Sigmoid colon (tissue), 6 donors: ENCODE measurements at regions not wholly inside any gene's neighbourhood (a gene's known extent, or its start where the extent isn't known, plus 50 kb on each side); places are given as distances from the start of the nearest gene placed in this dataset.

Source experiments
- DNase-seq: peaks from one replicate; pipeline ENCODE4 v3.0.0-alpha.2; 2019
- H3K27ac ChIP-seq, 4 donors: fragments of 200-600 bp; sonication (generic); one replicate each; pipeline ENCODE4 v1.5.1; 2016 to 2019; ENCODE audit warnings: mild to moderate bottlenecking in 1 of 4
- H3K27me3 ChIP-seq, 3 donors: fragments of 200-600 bp; sonication (generic); one replicate each; pipeline ENCODE4 v1.5.1; 2019; ENCODE audit warnings: mild to moderate bottlenecking in 1 of 3
- H3K36me3 ChIP-seq, 4 donors: fragments of 200-600 bp; sonication (generic); one replicate each; pipeline ENCODE4 v1.5.1; 2016 to 2019
- H3K4me1 ChIP-seq, 4 donors: fragments of 200-600 bp; sonication (generic); one replicate each; pipeline ENCODE4 v1.5.1; 2017 to 2019
- H3K4me3 ChIP-seq, 4 donors: fragments of 200-600 bp; sonication (generic); one replicate each; pipeline ENCODE4 v1.5.1; 2017 to 2019; ENCODE audit warnings: mild to moderate bottlenecking in 2 of 4, moderate library complexity in 1 of 4
- H3K9me3 ChIP-seq, 4 donors: fragments of 200-600 bp in 3 of 4; sonication (generic) in 3 of 4; one replicate each; pipeline versions ENCODE4 v1.5.1 to v1.6.1; 2013 to 2019
- CTCF ChIP-seq, 4 experiments: fragments of 450-650 bp in 3 of 4; fragments of 200-600 bp in 1 of 4; IDR thresholded peaks; one replicate each; pipeline ENCODE4 v1.5.1; 2016 to 2019; ENCODE audit warnings: antibody characterized with exemption in 4 of 4, mild to moderate bottlenecking in 3 of 4, moderate library complexity in 2 of 4
- EP300 ChIP-seq, 4 donors: sonication (generic); formaldehyde crosslinking; IDR thresholded peaks; one replicate each; pipeline ENCODE4 v1.6.1; 2017; ENCODE audit warnings: antibody characterized with exemption in 4 of 4
- POLR2A ChIP-seq, 2 donors: fragments of 450-650 bp; IDR thresholded peaks; one replicate each; pipeline ENCODE4 v1.6.1; 2016; ENCODE audit warnings: antibody characterized with exemption in 2 of 2, mild to moderate bottlenecking in 2 of 2, moderate library complexity in 2 of 2
- POLR2AphosphoS5 ChIP-seq, 4 donors: sonication (generic); formaldehyde crosslinking; IDR thresholded peaks; one replicate each; pipeline ENCODE4 v1.6.1; 2017; ENCODE audit warnings: antibody characterized with exemption in 4 of 4
- WGBS, 2 donors: extraction: QIAGEN DNeasy Blood & Tissue Kit; methylation state at CpG; one replicate each; pipeline ENCODE4 v1.1.7; 2013; 5-methylcytosine and 5-hydroxymethylcytosine counted together
- intact Hi-C: fragments of 100-400 bp; cut with DNase I; formaldehyde crosslinking; loops from one replicate; pipeline ENCODE4 v1.15.1; 2023
- donor health status: healthy with polysubstance abuse.
- donor health status: healthy.

DNA sequence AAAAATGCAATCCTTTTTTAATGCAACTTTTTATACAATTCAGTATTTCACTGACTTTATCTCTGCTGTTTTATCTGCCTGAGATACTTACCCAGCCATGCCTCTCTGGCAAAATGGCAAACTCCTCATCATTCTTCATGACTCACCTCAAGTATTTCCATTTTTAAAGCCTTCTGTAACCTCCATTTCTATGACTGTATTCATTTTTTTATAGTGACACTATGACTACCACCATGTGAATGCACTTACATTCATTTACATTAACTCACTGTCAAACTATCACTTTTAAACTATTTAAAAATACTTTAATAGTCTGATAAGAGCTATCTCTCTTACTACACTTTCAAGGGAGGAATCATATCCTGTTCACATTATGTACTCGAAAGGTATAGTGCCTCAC is 99.4 kb upstream of the SCN7A start:
- no peak for DNase-seq
- TF ChIP-seq POLR2AphosphoS5 (IDR thresholded peaks at IDR 0.05) = no peak
- TF ChIP-seq POLR2A (IDR thresholded peaks at IDR 0.05) = no peak
- TF ChIP-seq EP300 (IDR thresholded peaks at IDR 0.05) = no peak
- no peak for TF ChIP-seq CTCF (IDR thresholded peaks at IDR 0.05)
- Histone ChIP-seq H3K27me3 (no peaks in the 10 kb centered on the region), H3K36me3 (no peaks in the 10 kb centered on the region), H3K9me3 (no peaks in the 10 kb centered on the region), H3K4me3 (no peak overlapping the region), H3K4me1 (no peaks in the 10 kb centered on the region), H3K27ac (no peak overlapping the region)
- 95 to 97% methylated on average over 1 of the region's 1 CpG for WGBS, 2 donors
- intact Hi-C loops = no loop called here

- Histone ChIP-seq H3K9me3 (no peaks in the 10 kb centered on the region), H3K27me3 (no peaks in the 10 kb centered on the region), H3K4me3 (no peak overlapping the region), H3K36me3 (no peaks in the 10 kb centered on the region), H3K4me1 (no peaks in the 10 kb centered on the region), H3K27ac (no peak overlapping the region)
- intact Hi-C loops = no loop called here
- DNase-seq = no peak
- 92 to 93% methylated on average over 3 of the region's 3 CpGs for WGBS, 2 donors
- TF ChIP-seq EP300 (IDR thresholded peaks at IDR 0.05) = no peak
- TF ChIP-seq POLR2A (IDR thresholded peaks at IDR 0.05) = no peak
- TF ChIP-seq CTCF (IDR thresholded peaks at IDR 0.05) = no peak
- no peak for TF ChIP-seq POLR2AphosphoS5 (IDR thresholded peaks at IDR 0.05)
These were observed 98.7 kb upstream of the SCN7A start for GRCh38 chr2:166592750-166593149.

DNA sequence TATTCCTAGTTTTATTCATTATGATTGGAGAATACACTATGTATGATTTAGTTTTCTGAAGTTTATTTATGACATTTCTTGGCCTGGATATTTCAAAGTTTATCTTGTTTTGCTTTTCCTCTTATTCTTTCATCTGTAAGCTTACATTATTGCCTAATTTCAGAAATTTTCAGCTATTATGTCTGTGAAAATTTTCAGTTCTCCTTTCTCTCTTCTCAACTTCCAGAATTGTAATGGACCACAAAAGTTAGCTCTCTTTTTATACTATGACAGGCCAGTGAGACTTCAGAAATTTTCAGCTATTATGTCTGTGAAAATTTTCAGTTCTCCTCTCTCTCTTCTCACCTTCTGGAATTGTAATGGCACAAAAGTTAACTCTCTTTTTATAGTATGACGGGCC is 97.2 kb upstream of the SCN7A start:
- H3K4me1 ChIP-seq = no peaks in the 10 kb centered on the region
- WGBS, 2 donors = 0% methylated on average over 1 of the region's 1 CpG

DNA sequence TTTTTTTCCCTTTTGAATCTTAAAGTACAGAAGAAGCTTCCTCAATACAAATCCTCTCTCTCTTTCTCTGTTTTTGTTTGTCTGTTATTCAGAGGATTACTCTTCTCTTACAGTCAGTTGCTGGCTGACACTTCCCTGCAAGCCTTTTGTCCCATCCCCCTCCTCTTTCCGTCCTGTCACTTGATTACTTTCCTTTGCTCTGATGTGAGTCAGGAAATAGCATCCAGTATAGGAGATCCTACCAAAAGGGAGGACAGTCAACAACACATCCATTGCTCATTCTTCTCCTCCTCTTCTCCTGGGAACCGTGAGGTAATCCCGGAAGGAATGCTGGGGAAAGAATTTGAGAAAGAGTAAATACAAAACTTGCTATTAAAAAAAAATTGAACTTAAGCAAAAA is 79.3 kb upstream of the SCN7A start:
- WGBS, 2 donors = 26 to 46% methylated on average over 3 of the region's 3 CpGs
- Histone ChIP-seq H3K4me3 (no peak overlapping the region), H3K27ac (no peak overlapping the region), H3K36me3 (no peaks in the 10 kb centered on the region), H3K27me3 (no peaks in the 10 kb centered on the region), H3K4me1 (peaks cover 0 to 5% (median 0%) of the 10 kb centered on the region in 4 donors), H3K9me3 (no peaks in the 10 kb centered on the region)
- intact Hi-C loops = no loop called here
- DNase-seq = no peak
- TF ChIP-seq POLR2A (IDR thresholded peaks at IDR 0.05) (no peak), CTCF (IDR thresholded peaks at IDR 0.05) (no peak), EP300 (IDR thresholded peaks at IDR 0.05) (no peak)

More for the DNA sequence above, 97.2 kb upstream of the SCN7A start:
- H3K4me3 ChIP-seq = no peak overlapping the region
- no peaks in the 10 kb centered on the region for H3K9me3 ChIP-seq
- no peak for DNase-seq
- H3K36me3 ChIP-seq = no peaks in the 10 kb centered on the region
- no peaks in the 10 kb centered on the region for H3K27me3 ChIP-seq
- H3K27ac ChIP-seq = no peak overlapping the region
- no peak for TF ChIP-seq CTCF (IDR thresholded peaks at IDR 0.05)
- intact Hi-C loops = no loop called here

GRCh38 chr2:166572937-166573336 is 78.9 kb upstream of the SCN7A start:
- no peaks in the 10 kb centered on the region for H3K27me3 ChIP-seq
- intact Hi-C loops = no loop called here
- H3K4me3 ChIP-seq = no peak overlapping the region
- no peak overlapping the region for H3K27ac ChIP-seq
- peaks cover 0 to 5% (median 0%) of the 10 kb centered on the region in 4 donors for H3K4me1 ChIP-seq
- TF ChIP-seq EP300 (IDR thresholded peaks at IDR 0.05) (no peak), POLR2A (IDR thresholded peaks at IDR 0.05) (no peak), CTCF (IDR thresholded peaks at IDR 0.05) (no peak), POLR2AphosphoS5 (IDR thresholded peaks at IDR 0.05) (no peak)
- H3K9me3 ChIP-seq = no peaks in the 10 kb centered on the region
- H3K36me3 ChIP-seq = no peaks in the 10 kb centered on the region
- DNase-seq = no peak
